IMR-90 (cell line): ENCODE measurements at regions not wholly inside any gene's neighbourhood (a gene's known extent, or its start where the extent isn't known, plus 50 kb on each side); places are given as distances from the start of the nearest gene placed in this dataset.
A peak's percentile ranks its signal among the peaks of the same experiment; 100 is the strongest.

Source experiments
- ATAC-seq: fragments of 200-7000 bp; cut with Tn5 transposase; 2 replicates; pipeline ENCODE4 v1.9.1; 2020; ENCODE audit warnings: low read depth, mild to moderate bottlenecking, moderate library complexity
- BruUV-seq: library from RNA; stranded (reverse); fragments of 400-500 nt; replicated peaks from 2 replicates; lab custom pipeline; 2021; lab: Mats Ljungman, UMichigan
- CTCF ChIA-PET: fragments of 300-600 bp; formaldehyde crosslinking; extraction: SDS; loops from one replicate; lab custom pipeline; 2021; ENCODE audit warnings: antibody characterized with exemption; lab: Yijun Ruan, JAX
- POLR2A ChIA-PET: fragments of 300-600 bp; sonication (Branson Sonifier 250); formaldehyde crosslinking; loops from one replicate; lab custom pipeline; 2022; ENCODE audit warnings: antibody characterized with exemption; ENCODE audit not compliant: unreplicated experiment; lab: Charles Lee
- DNase-seq: peaks from one replicate; pipeline ENCODE4 v3.0.0; 2013
- H2AFZ ChIP-seq: replicated peaks from 2 replicates; pipeline ENCODE3; 2013; ENCODE audit warnings: low read length, mild to moderate bottlenecking; ENCODE audit not compliant: poor library complexity
- H2AK5ac ChIP-seq: 2 replicates; pipeline ENCODE4 v1.6.1; 2013; ENCODE audit warnings: low read depth, low read length, inconsistent platforms
- H2AK9ac ChIP-seq: replicated peaks from 2 replicates; pipeline ENCODE3; 2013; ENCODE audit warnings: mild to moderate bottlenecking, low read depth, low read length, moderate library complexity; ENCODE audit not compliant: poor library complexity
- H2BK120ac ChIP-seq: 2 replicates; pipeline ENCODE4 v1.6.1; 2013; ENCODE audit warnings: low read depth, low read length, inconsistent platforms
- H2BK15ac ChIP-seq: 3 replicates; pipeline ENCODE4 v1.6.1; 2013; ENCODE audit warnings: low read depth, low read length, inconsistent platforms
- H2BK20ac ChIP-seq: 2 replicates; pipeline ENCODE4 v1.6.1; 2013; ENCODE audit warnings: low read depth, mild to moderate bottlenecking, inconsistent platforms, low read length, moderate library complexity
- H2BK5ac ChIP-seq: 2 replicates; pipeline ENCODE4 v1.6.1; 2013; ENCODE audit warnings: mild to moderate bottlenecking, low read depth, low read length, inconsistent platforms; ENCODE audit not compliant: poor library complexity, severe bottlenecking
- H3K14ac ChIP-seq: replicated peaks from 2 replicates; pipeline ENCODE4 v1.6.1; 2013; ENCODE audit warnings: low read depth, low read length, inconsistent platforms
- H3K18ac ChIP-seq: 2 replicates; pipeline ENCODE4 v1.6.1; 2013; ENCODE audit warnings: low read depth, low read length, control low read depth
- H3K23ac ChIP-seq: 2 replicates; pipeline ENCODE4 v1.6.1; 2013; ENCODE audit warnings: low read depth, low read length, inconsistent platforms
- H3K27ac ChIP-seq: 2 replicates; pipeline ENCODE4 v1.5.1; 2013; ENCODE audit warnings: mild to moderate bottlenecking, control low read depth, low read length; ENCODE audit not compliant: insufficient read depth
- H3K27me3 ChIP-seq: 2 replicates; pipeline ENCODE4 v1.6.1; 2013; ENCODE audit warnings: low read length; ENCODE audit not compliant: control insufficient read depth, insufficient read depth
- H3K36me3 ChIP-seq: 2 replicates; pipeline ENCODE4 v1.6.1; 2013; ENCODE audit warnings: low read length, mixed read lengths; ENCODE audit not compliant: control insufficient read depth, insufficient read depth
- H3K4ac ChIP-seq: 2 replicates; pipeline ENCODE4 v1.6.1; 2013; ENCODE audit warnings: low read depth, low read length, inconsistent platforms
- H3K4me1 ChIP-seq: 2 replicates; pipeline ENCODE4 v1.6.1; 2013; ENCODE audit warnings: low read length, mixed read lengths; ENCODE audit not compliant: control insufficient read depth, insufficient read depth
- H3K4me2 ChIP-seq: 2 replicates; pipeline ENCODE4 v1.6.1; 2013; ENCODE audit warnings: low read depth, mild to moderate bottlenecking, control low read depth, low read length, moderate library complexity
- H3K4me3 ChIP-seq: 2 replicates; pipeline ENCODE4 v1.5.1; 2013; ENCODE audit warnings: low read depth, mild to moderate bottlenecking, control low read depth, low read length, moderate library complexity; ENCODE audit not compliant: insufficient read depth
- H3K56ac ChIP-seq: 2 replicates; pipeline ENCODE4 v1.6.1; 2013; ENCODE audit warnings: low read length, inconsistent platforms; ENCODE audit not compliant: insufficient read depth; ENCODE audit errors: extremely low read depth
- H3K79me1 ChIP-seq, 2 experiments: 2 replicates each; pipeline ENCODE4 v1.6.1; 2013; ENCODE audit warnings: low read length in 2 of 2, inconsistent platforms in 1 of 2, low read depth in 1 of 2
- H3K9ac ChIP-seq: 2 replicates; pipeline ENCODE4 v1.6.1; 2013; ENCODE audit warnings: low read depth, low read length, control low read depth
- H3K9me1 ChIP-seq: 2 replicates; pipeline ENCODE4 v1.6.1; 2013; ENCODE audit warnings: low read length, inconsistent platforms; ENCODE audit not compliant: insufficient read depth
- H3K9me3 ChIP-seq: 2 replicates; pipeline ENCODE4 v1.6.1; 2013; ENCODE audit warnings: low read length; ENCODE audit not compliant: control insufficient read depth, insufficient read depth
- H4K20me1 ChIP-seq: 2 replicates; pipeline ENCODE4 v1.6.1; 2013; ENCODE audit warnings: low read length, inconsistent platforms; ENCODE audit not compliant: insufficient read depth
- H4K5ac ChIP-seq: 2 replicates; pipeline ENCODE4 v1.6.1; 2013; ENCODE audit warnings: mild to moderate bottlenecking, low read depth, low read length, control low read depth
- H4K8ac ChIP-seq, 2 experiments: 2 replicates each; pipeline ENCODE4 v1.6.1; 2013; ENCODE audit warnings: low read depth in 2 of 2, low read length in 2 of 2, control low read depth in 1 of 2, inconsistent platforms in 1 of 2
- H4K91ac ChIP-seq: 2 replicates; pipeline ENCODE4 v1.6.1; 2013; ENCODE audit warnings: low read depth, low read length, inconsistent platforms; ENCODE audit not compliant: insufficient read depth
- CHD1 ChIP-seq: IDR thresholded peaks from 2 replicates; pipeline ENCODE4 v1.6.1; 2012; ENCODE audit warnings: low read depth, low read length, improper control_type of control experiment
- FOS ChIP-seq: fragments of 150-350 bp; IDR thresholded peaks from 2 replicates; pipeline ENCODE4 v1.6.1; 2016; ENCODE audit warnings: low read depth, low read length
- MAZ ChIP-seq: IDR thresholded peaks from 2 replicates; pipeline ENCODE4 v1.6.1; 2012; ENCODE audit warnings: low read depth, mild to moderate bottlenecking, low read length, improper control_type of control experiment, moderate library complexity, borderline replicate concordance
- USF2 ChIP-seq: fragments of 150-350 bp; IDR thresholded peaks from 2 replicates; pipeline ENCODE4 v1.6.1; 2017; ENCODE audit warnings: mild to moderate bottlenecking, antibody characterized with exemption, low read length, low read depth
- WGBS, 2 experiments: methylation state at CpG; one replicate each; pipeline versions ENCODE4 v1.1.5 to v1.1.7; 2013; ENCODE audit warnings: missing lambda C conversion rate in 2 of 2; ENCODE audit not compliant: insufficient read length in 1 of 2; ENCODE audit errors: extremely low coverage in 2 of 2; 5-methylcytosine and 5-hydroxymethylcytosine counted together
- dilution Hi-C: fragments of 300-500 bp; cut with HindIII; formaldehyde crosslinking; loops from one replicate; pipeline ENCODE4 v1.14.3; 2018; ENCODE audit warnings: low sequenced_read_pairs; ENCODE audit not compliant: unreplicated experiment
- in situ Hi-C: fragments of 300-500 bp; cut with MboI; formaldehyde crosslinking; loops from 3 replicates; pipeline ENCODE4 v1.14.3; 2019; ENCODE audit warnings: low sequenced_read_pairs, inconsistent platforms, mixed read lengths
- intact Hi-C: fragments of 100-400 bp; cut with micrococcal nuclease; formaldehyde crosslinking; loops from 2 replicates; pipeline ENCODE4 v1.10.0; 2022

GRCh38 chr10:3879073-3879472, 94.1 kb upstream of the KLF6 start:
- POLR2A ChIA-PET, result no interaction called here
- Histone ChIP-seq H3K27me3 (no peaks in the 10 kb centered on the region), H3K4me2 (no peak overlapping the region), H3K14ac (0 out of 2 replicates have a peak overlapping the region, but pooled peaks have one; percentile 52), H3K23ac (no peak overlapping the region), H3K4me3 (no peak overlapping the region), H2AK5ac (no peak overlapping the region), H3K27ac (no peak overlapping the region), H2BK120ac (no peak overlapping the region), H3K36me3 (no peaks in the 10 kb centered on the region), H4K91ac (no peak overlapping the region), H4K8ac (no peak overlapping the region), H3K4ac (no peak overlapping the region), H2BK5ac (no peak overlapping the region), H3K18ac (no peak overlapping the region), H2AFZ (no peak overlapping the region), H2AK9ac (no peak overlapping the region), H3K9me3 (no peaks in the 10 kb centered on the region), H3K9ac (no peak overlapping the region), H3K4me1 (no peaks in the 10 kb centered on the region), H3K79me1 (no peaks in the 10 kb centered on the region), H3K9me1 (no peaks in the 10 kb centered on the region), H3K56ac (no peak overlapping the region), H4K5ac (no peak overlapping the region), H2BK20ac (no peak overlapping the region), H4K20me1 (no peaks in the 10 kb centered on the region), H2BK15ac (no peak overlapping the region)
- intact Hi-C loops (no loop called here), in situ Hi-C loops (no loop called here), dilution Hi-C loops (no loop called here)
- ATAC-seq (no peak), DNase-seq (no peak)
- WGBS, 2 experiments, result no CpG with 5 or more reads among the region's 8 CpGs
- TF ChIP-seq USF2 (no peak), FOS (no peak), MAZ (no peak), CHD1 (no peak)
- no TSS peak for BruUV-seq
- CTCF ChIA-PET, result no interaction called here
